HEK293T (cell line): ENCODE measurements at regions not wholly inside any gene's neighbourhood (a gene's known extent, or its start where the extent isn't known, plus 50 kb on each side); places are given as distances from the start of the nearest gene placed in this dataset.

Source experiments
- BHLHE40 ChIP-seq: fragments of 450-650 bp; IDR thresholded peaks from 2 replicates; pipeline ENCODE4 v1.6.1; 2016; ENCODE audit warnings: mild to moderate bottlenecking, moderate library complexity, borderline replicate concordance
- FOXK2 ChIP-seq: fragments of 450-650 bp; IDR thresholded peaks from 2 replicates; pipeline ENCODE4 v1.6.1; 2016; ENCODE audit warnings: mild to moderate bottlenecking
- NFRKB ChIP-seq: fragments of 450-650 bp; IDR thresholded peaks from 2 replicates; pipeline ENCODE4 v1.6.1; 2016; ENCODE audit warnings: mild to moderate bottlenecking, moderate library complexity
- SUZ12 ChIP-seq: fragments of 450-650 bp; IDR thresholded peaks from 2 replicates; pipeline ENCODE4 v1.6.1; 2016; ENCODE audit warnings: mild to moderate bottlenecking

GRCh38 chr7:106806556-106806955 is 58.5 kb upstream of the PIK3CG start:
- TF ChIP-seq SUZ12 (no peak), NFRKB (no peak), FOXK2 (no peak), BHLHE40 (no peak)
